GM18511 (cell line): ENCODE measurements at regions not wholly inside any gene's neighbourhood (a gene's known extent, or its start where the extent isn't known, plus 50 kb on each side); places are given as distances from the start of the nearest gene placed in this dataset.

Experiments used
- ATAC-seq: cut with Tn5 transposase; IDR thresholded peaks from one replicate; pipeline ENCODE4 v1.9.1; 2021; ENCODE audit warnings: mild to moderate bottlenecking, moderate library complexity; ENCODE audit not compliant: unreplicated experiment

DNA sequence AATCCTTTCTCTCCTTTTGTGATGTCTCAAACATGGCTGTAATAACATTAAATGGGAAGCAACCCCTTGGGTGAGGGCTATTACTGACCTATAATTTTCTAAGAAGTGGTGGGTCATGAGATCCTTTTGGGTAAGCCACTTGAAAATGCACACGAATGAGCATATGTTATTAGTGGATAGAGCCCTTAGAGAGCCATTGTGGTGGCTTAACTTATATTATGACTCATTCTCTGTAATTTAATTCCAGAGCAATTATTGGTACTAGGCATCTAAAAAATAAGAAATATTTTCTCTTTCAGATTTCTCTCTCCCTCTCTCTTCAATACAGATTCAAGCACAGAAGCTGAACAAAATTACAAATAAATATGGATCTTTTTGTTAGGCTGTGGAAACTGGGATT lies 1177.4 kb upstream of the PHF14 start:
- ATAC-seq: no peak

DNA sequence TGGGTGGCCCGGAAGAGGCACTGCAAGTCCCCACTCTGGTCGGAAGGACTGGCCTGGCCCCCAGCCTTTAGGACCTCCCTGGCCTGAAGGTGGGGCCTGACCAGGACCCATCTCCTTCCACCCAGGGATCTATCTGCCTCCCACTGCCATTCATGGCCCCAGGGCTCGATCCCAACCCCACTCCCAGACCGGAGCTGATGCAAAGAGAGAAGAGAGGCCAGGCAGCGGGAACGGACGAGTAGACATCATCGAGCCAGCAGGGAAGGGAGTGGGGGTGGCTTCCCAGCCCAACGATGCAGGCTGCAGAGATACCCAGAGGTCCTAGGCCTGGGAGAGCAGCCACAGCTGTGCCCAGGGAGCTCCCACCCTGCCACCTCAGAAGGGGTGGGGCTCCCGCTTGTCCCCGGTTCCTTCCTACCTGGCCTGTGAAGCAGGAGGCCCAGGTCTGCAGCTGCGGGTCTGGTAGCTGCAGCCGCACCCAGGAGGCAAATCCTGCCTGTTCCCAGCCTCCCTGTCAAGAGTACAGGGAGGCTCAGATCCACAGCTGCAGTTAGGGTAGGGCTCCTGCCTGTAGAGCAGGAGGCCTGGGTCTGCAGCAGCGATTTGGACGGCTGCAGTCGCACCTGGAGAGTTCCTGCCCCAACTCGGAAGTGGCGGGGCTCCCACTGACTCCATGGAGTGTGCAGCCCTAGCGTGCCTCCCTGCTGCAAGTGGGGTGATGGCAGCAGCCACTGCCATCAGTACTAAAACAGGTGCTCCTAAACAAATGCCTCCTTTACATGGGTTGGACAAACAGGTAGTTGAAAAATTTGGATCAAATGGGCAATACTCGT lies 1151.0 kb upstream of the PHF14 start:
- ATAC-seq: no peak

DNA sequence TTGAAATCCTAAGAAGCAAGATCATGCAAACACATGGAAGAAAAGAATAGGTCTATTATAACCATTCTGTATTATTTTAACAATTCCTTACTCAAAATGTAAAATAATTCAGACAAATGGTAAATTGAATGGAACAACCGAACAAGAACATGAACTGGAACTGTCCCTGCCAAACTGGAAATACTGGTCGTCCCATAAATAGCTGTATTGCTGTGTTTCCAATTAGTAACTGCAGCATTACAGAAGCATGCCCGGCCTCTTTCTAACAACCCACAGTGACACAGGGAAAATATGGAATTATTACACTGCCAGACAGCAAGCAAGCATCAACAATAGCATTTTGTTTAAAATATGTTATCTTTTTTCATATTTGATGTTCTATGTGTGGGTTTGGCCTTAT lies 1138.5 kb upstream of the PHF14 start:
- ATAC-seq: no peak

DNA sequence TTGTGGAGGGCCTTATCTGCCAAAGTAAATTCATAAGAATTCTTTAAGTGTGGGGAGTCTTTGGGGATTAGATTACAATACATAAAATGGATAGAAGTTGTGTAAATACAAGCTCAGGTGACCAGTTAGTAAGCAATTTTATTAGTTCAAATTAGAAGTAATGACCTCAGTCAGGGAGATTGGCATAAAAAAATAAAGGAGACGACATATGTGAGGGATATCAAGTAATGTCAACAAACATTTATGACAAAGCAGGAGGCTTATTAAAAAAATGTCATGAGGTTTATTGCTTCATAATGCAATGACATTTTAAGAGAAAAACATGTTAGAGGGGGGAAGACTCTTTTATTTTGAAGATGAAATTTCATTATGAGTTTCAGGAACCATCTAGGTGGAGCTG lies 1137.0 kb upstream of the PHF14 start:
- ATAC-seq: no peak

DNA sequence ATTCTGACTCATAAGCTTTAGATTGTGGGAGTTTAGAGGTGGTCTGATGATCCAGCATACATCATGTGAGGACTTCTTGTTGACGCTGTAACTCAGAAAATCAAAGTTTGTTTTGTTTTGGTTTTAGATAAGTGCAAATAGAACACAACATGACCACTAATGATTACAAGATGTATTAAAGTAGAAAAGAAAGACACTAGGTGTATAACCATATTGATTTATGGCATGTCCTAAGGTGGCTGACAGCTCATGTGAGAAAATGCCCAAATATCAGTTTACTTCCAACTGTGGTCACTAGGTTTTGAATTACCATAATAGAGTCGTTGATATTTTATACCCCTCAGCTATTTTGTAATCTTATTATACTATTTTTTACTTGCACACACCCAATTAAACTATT lies 1131.4 kb upstream of the PHF14 start:
- no peak for ATAC-seq

DNA sequence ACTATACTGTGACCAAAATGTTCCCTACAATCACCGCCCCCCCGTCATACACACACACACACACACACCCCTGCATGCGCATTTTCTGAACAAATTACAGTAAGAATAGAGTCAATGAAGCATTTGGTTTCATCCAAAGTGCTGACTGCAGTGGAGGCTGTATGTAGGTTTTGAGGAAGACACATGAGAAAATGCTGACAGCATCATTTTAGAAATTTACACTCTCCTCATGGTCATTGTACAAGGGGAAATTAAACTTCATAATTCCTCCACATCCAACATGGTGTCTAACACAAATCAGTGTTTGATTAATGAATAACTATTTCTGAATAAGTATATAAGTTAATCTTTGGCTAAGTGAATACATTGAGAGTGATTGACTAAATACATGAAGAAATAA lies 1126.8 kb upstream of the PHF14 start:
- no peak for ATAC-seq

DNA sequence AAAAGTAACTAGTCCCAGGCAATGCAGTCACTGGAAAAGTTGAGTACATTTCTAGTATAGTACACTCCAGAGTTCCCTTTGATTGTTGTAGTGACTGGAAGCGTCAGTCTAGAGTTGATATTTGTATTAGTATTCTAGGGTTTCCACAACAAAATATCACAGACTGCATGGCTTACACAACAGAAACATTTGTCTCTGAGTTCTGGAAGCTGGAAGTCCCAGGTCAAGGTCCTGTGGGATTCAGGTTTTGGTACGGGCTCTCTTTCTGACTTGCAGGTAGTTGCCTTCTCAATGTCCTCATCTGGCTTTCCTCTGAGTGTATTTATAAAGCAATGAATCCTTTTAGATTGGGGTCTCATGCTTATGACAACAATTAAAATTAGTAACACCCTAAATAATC lies 1119.1 kb upstream of the PHF14 start:
- no peak for ATAC-seq

DNA sequence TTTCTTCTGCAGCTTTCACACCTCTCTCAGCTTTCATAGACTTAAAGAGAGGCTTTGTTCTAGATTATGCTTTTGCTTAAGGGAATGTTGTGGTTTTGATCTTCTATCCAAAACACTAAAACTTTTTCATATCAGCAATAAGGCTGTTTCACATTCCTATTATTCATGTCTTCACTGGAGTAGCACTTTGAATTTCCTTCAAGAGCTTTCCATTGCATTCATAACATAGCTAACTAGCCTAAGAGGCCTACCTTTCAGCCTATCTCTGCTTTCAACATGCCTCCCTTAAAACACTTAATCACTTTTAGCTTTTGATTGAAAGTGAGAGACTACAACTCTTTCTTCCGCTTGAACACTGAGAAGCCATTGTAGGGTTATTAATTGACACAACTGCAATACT lies 1117.0 kb upstream of the PHF14 start:
- ATAC-seq: no peak

DNA sequence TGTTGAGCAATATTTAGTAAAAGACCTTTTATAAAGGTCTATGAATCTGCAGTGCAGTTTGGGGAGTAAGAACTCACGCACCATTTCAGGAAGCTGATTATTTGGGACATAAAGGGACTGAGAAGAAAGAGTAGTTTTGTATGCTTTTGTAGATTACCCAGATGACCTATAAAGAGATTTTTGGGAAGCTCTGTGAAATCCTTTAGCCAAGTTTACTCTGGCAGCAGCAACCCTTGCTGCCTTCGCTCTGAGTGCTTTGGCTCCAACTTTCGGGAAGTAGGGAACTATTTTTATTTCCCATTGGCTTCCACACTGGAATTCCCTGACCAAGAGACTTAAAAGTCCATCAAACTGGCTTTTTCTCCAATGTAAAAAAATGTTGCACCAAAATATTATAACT lies 1110.1 kb upstream of the PHF14 start:
- no peak for ATAC-seq

DNA sequence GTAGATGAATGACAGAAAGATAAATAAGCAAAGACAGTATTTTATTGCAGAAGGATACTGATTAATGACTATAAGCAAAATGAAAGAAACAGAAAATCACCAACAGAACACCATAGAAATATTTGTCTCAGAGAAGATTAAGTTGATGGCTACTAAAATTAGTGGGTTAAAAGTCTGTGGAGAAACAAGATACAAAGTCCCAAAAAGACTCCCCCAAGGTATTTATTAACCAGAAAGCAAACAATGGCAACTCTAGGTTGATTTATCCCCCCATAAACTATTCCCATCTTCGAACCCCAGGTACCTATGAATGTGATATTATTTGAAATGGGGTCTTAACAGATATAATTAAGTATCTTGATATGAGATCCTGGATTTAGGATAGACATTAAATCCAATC lies 1104.5 kb upstream of the PHF14 start:
- ATAC-seq: no peak

DNA sequence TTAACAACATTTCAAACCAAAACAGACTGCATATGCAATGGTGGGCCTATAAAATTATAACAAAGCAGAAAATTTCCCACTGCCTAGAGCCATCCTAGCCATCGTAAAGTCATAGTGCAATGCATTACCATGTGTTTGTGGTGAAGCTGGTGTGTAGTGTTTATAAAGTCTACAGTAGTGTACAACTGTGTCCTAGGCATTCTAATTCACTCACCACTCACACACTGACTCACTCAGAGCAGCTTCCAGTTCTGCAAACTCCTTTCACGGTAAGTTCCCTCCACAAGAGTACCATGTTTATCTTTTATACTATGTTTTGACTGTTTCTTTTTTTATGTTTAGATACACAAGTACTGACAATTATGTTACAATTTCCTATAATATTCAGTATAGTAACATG lies 1104.1 kb upstream of the PHF14 start:
- no peak for ATAC-seq

DNA sequence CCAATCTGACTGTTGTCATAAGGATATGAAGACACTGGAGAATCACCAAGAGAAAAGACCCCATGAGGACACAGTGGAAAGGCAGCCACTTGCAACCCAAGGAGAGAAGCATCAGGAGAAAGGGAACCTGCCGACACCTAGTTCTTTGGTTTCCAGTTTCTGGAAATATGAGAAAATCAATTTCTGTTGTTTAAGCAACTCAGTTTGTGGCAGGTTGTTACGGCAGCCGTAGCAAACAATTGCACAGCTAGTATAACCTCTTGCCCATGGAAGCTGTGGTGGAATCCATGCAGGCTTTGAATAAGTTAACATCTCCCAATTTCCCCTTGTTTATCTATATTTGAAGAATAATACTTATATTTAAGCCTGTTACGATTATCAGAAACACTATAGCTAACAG lies 1103.0 kb upstream of the PHF14 start:
- no peak for ATAC-seq

DNA sequence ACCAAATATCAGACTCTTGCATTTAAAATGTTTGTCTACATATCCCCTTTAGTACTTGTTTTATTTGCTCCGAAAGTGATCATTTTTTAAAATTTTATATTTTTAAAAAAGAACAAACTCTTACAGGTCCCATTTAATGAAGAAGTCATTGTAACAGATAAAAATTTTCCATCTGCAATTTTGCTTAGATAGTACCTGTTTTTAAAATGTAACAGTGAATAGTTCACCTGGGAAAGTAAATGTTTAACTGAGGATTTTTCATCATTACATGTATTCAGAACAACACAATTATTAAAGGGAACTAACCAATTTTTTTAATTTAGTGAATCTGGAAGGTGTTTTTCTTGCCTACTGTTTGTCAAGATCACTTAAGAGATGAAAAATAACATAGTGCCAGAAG lies 1099.5 kb upstream of the PHF14 start:
- no peak for ATAC-seq

DNA sequence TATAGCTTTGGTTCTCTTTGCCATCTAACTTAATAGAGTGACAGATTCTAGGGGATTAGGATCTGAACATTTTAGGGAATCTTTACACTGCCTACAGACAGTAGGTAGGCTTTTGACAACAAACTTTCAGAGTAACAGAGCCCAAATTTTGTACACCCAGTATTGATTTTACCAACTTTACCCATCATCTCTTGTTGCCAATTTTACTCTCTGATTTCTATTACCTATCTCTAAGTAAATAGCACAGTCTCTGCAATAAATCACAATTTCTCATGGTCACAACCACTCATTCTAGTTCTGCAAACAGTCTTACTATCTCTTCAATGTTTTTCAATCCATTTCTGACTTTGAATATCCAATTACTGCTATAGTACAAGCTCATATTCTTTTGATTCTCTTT lies 1097.6 kb upstream of the PHF14 start:
- no peak for ATAC-seq

DNA sequence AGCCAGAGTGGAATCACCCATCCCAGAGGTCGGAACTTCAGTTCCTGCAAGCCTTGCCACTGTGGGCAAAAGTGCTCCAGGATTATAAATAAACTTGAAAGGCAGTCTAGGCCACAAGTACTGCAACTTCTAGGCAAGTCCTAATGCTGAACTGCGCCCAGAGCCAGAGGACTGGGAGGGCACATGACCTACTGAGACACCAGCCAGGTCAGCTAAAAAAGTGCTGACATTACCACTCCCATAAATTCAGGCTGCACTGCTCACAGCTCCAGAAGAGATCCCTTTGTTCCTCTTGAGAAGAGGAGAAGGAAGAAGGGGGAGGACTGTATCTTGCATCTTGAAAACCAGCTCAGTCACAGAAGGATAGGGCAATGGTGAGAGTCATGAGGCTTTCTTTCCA lies 1084.1 kb upstream of the PHF14 start:
- no peak for ATAC-seq

DNA sequence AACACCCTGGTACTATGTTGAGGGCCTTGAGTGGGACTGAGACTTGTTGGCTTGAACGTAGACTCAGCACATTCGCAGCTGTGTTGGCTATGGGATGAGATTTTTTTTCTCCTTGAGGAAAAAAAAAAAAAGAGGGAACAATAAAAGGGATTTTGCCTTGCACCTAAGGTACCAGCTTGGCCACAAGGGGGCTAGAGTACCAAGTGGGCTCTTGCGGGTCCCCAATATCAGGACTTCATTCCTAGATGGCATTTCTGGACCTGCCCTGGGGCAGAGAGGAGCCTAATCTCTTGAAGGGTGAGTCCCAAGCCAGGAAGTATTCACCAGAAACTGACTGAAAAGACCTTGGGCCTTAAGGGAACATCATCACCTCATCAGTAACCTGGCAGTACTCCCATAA lies 1083.6 kb upstream of the PHF14 start:
- no peak for ATAC-seq

DNA sequence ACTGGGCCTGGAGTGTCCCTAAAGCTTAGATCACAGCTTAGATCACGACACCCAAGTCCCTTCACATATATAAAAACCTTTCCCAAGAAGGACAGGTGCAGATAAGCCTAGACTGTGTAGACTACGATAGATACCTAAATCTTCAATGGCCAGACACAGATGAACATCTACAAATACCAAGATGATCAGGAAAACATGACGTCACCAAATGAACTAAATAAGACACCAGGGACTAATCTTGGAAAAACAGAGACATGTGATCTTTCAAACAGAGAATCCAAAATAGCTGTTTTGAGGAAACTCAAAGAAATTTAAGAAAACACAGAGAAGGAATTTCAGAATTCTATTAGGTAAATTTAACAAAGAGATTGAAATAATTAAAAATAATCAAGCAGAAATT lies 1082.6 kb upstream of the PHF14 start:
- ATAC-seq: no peak

DNA sequence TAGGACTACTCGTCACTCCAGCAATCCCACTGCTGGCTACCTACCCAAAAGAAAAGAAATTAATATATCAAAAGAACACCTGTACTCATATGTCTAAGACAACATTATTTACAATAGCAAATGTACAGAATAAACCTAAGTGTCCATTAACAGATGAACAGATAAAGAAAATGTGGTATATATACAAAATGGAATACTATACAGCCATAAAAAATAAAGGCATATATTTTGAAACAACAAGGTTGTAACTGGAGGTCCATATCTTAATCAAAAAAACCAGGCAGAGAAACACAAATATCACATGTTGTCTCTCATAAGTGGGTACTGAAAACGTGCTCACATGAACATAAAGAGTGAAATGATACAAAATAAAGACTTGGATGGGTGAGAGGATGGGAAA lies 1073.3 kb upstream of the PHF14 start:
- no peak for ATAC-seq

DNA sequence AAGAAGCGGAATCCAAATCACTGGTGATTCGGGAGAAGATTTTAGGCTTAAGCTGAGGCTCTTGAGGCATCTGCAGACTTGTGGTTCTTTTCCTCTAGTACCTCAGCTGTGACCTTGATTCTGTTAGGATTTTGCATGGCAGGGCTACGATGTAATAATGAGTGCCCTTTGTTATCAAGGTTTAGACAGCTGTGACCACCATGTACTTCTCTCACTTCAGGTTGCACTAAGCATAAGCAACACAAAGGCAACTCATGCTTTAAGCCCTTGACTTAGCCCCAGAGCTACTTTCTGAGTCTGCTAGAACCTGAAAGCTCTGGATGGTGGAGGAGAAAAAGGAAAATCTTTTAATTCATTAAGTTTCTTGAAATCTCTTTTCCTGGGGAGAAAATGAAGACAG lies 1052.3 kb upstream of the PHF14 start:
- no peak for ATAC-seq

DNA sequence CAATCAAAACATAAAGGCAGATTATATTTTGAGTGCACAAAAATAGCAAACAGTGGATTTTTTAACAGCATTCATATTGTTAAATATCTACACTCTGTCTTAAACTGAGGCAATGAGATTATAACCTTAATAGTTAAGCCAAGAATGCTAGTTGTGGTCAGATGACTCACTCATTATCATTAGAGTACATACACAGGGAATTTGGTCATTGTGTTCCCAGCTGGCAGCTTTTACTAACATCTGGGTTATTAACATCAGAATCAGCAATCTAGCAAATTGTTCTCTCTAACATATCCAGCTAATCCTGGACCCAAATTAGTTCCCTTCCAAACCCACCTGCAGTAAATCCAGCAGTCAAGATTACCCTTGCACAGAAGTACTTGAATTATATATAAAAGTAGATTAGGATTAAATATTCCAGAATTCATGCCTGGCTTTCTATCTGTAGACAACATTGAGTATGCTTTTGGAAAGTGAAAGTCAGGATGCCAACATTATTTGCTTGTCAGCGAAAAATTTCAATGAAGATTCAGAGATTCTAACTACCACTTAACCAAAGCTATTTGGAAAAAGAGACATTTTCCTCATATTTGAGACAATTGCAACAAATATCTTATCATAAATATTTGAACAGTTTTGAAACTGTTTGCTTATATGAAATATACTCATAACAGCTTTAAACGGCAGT lies 1035.6 kb upstream of the PHF14 start:
- no peak for ATAC-seq

DNA sequence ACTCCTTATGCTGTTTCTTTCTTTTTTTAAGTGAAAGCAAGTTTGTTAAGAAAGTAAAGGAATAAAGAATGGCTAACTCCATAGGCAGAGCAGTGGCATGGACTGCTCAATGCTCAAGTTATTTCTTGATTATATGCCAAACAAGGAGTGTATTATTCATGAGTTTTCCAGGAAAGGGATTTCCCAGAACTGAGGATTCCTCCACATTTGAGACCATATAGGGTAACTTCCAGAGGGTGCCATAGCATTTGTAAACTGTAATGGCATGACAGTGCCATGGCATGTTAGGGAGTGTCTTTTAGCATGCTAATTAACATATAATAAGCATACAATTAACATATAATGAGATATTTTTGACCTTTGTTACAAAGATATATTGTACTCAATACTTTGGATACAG lies 1034.5 kb upstream of the PHF14 start:
- ATAC-seq: no peak

DNA sequence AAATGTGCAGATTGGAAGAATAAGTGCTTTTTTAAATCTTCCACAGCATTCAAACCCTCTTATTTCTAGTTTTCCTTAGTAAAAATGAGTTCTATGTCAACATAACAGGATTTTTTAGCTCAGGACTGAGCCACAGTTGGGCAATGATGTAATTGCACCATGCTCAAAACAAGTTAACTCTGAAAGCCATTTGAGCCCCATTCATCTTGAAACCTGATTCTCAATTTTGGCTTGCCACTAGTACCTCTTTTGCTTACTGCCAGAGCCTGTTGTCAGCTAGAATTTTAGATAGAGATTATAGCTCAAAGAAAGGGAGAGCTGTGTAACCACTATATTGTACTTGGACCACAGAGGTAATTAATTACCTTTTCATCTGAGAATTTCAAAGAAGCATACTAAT lies 1028.5 kb upstream of the PHF14 start:
- ATAC-seq: no peak

DNA sequence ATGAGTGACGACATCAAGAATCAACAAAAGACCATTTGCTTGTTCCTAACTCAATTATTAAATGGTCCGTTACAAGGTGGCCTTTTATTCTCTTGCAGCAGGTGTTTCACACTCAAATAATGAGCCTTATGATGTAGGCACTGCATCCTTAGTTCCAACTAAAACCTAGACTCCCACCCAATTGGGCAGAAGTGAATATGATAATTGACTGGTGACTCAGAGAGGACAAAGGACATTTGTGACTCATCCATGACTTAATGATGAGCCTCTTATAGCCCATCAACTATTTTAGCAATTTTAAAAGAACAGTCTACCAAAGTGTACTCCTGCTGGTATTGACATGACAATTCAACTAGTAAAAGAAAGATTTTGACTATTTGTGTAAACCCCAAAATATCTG lies 1027.8 kb upstream of the PHF14 start:
- no peak for ATAC-seq
